ENCODE measurements at regions not wholly inside any gene's neighbourhood (a gene's known extent, or its start where the extent isn't known, plus 50 kb on each side); places are given as distances from the start of the nearest gene placed in this dataset.

DNA sequence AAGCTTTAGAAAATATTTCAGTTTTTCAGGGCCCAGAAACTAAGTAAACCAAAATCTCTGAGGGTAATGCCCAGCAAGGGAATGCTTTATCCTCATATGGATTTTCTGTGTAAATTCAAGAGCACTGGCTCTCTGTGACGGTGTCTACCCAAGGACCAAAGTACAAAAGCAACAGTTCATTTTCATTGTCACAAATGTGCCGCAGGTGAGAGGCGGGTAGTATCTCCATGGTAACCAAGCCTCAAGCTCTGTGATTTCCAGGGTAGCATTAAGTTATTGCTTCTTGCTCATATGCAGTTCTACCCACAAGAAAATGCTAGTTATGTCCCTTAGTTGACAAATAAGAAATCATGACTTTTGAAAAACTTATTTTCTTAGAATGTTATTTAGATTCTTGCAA is 164.3 kb downstream of the MTRR start:
- POLR2A ChIA-PET: no interaction called here
- Histone ChIP-seq H3K27ac (ENCODE audit: low read depth in 1 of 2, low read length in 2 of 2) (no peak overlapping the region), H3K4me3 (ENCODE audit: low read length) (no peak overlapping the region), H3K27me3 (ENCODE audit: control insufficient read depth in 1 of 2, insufficient read depth in 2 of 2, low read length in 2 of 2) (peaks cover 0 to 5% of the 10 kb centered on the region in 2 experiments), H3K4me1 (ENCODE audit: insufficient read depth, low read length) (no peaks in the 10 kb centered on the region), H3K9me3 (ENCODE audit: control insufficient read depth in 1 of 2, insufficient read depth in 1 of 2, low read length in 2 of 2) (peaks cover 3 to 10% of the 10 kb centered on the region in 2 experiments), H3K36me3 (ENCODE audit: insufficient read depth, low read length) (no peaks in the 10 kb centered on the region)
- no peaks in the 10 kb centered on the region for H3K27me3 Mint-ChIP-seq
- TF ChIP-seq, protein P1, sequence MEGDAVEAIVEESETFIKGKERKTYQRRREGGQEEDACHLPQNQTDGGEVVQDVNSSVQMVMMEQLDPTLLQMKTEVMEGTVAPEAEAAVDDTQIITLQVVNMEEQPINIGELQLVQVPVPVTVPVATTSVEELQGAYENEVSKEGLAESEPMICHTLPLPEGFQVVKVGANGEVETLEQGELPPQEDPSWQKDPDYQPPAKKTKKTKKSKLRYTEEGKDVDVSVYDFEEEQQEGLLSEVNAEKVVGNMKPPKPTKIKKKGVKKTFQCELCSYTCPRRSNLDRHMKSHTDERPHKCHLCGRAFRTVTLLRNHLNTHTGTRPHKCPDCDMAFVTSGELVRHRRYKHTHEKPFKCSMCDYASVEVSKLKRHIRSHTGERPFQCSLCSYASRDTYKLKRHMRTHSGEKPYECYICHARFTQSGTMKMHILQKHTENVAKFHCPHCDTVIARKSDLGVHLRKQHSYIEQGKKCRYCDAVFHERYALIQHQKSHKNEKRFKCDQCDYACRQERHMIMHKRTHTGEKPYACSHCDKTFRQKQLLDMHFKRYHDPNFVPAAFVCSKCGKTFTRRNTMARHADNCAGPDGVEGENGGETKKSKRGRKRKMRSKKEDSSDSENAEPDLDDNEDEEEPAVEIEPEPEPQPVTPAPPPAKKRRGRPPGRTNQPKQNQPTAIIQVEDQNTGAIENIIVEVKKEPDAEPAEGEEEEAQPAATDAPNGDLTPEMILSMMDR (IDR thresholded peaks at IDR 0.05): no peak
- H3K9me3 Mint-ChIP-seq: peaks cover 8% of the 10 kb centered on the region
- H3K4me1 Mint-ChIP-seq (ENCODE audit: low read depth): no peaks in the 10 kb centered on the region
- no peaks in the 10 kb centered on the region for H3K36me3 Mint-ChIP-seq (ENCODE audit: low read depth)
- no peak overlapping the region for H3K4me3 Mint-ChIP-seq
- intact Hi-C loops (cut with DNase I, micrococcal nuclease): no loop called here
- CTCF ChIA-PET: no interaction called here
- no peak overlapping the region for H3K27ac Mint-ChIP-seq
- DNase-seq: no peak
- ATAC-seq (ENCODE audit: poor library complexity): no peak

GRCh38 chr5:8034852-8035251 is 165.9 kb downstream of the MTRR start:
- CTCF ChIA-PET: no interaction called here
- H3K27ac Mint-ChIP-seq: no peak overlapping the region

GRCh38 chr5:8048920-8049319 is 180.0 kb downstream of the MTRR start:
- Mint-ChIP-seq H3K4me3 (no peak overlapping the region), H3K27me3 (no peaks in the 10 kb centered on the region), H3K9me3 (no peaks in the 10 kb centered on the region), H3K4me1 (ENCODE audit: low read depth) (no peaks in the 10 kb centered on the region), H3K36me3 (ENCODE audit: low read depth) (no peaks in the 10 kb centered on the region), H3K27ac (no peak overlapping the region)
- DNase-seq (no peak), ATAC-seq (ENCODE audit: poor library complexity) (no peak)
- Histone ChIP-seq H3K4me1 (ENCODE audit: insufficient read depth, low read length) (no peaks in the 10 kb centered on the region), H3K36me3 (ENCODE audit: insufficient read depth, low read length) (no peaks in the 10 kb centered on the region), H3K27ac (ENCODE audit: low read depth in 1 of 2, low read length in 2 of 2) (no peak overlapping the region), H3K4me3 (ENCODE audit: low read length) (no peak overlapping the region), H3K27me3 (ENCODE audit: control insufficient read depth in 1 of 2, insufficient read depth in 2 of 2, low read length in 2 of 2) (no peaks in the 10 kb centered on the region), H3K9me3 (ENCODE audit: control insufficient read depth in 1 of 2, insufficient read depth in 1 of 2, low read length in 2 of 2) (no peaks in the 10 kb centered on the region)
- POLR2A ChIA-PET: no interaction called here
- TF ChIP-seq, protein P1 (IDR thresholded peaks at IDR 0.05): no peak
- intact Hi-C loops (cut with DNase I, micrococcal nuclease): no loop called here
- CTCF ChIA-PET: no interaction called here

More at GRCh38 chr5:8034852-8035251, 165.9 kb downstream of the MTRR start:
- POLR2A ChIA-PET: no interaction called here
- Histone ChIP-seq H3K27ac (ENCODE audit: low read depth in 1 of 2, low read length in 2 of 2) (no peak overlapping the region), H3K9me3 (ENCODE audit: control insufficient read depth in 1 of 2, insufficient read depth in 1 of 2, low read length in 2 of 2) (peaks cover 3 to 10% of the 10 kb centered on the region in 2 experiments), H3K36me3 (ENCODE audit: insufficient read depth, low read length) (no peaks in the 10 kb centered on the region), H3K4me1 (ENCODE audit: insufficient read depth, low read length) (no peaks in the 10 kb centered on the region), H3K4me3 (ENCODE audit: low read length) (no peak overlapping the region), H3K27me3 (ENCODE audit: control insufficient read depth in 1 of 2, insufficient read depth in 2 of 2, low read length in 2 of 2) (peaks cover 0 to 5% of the 10 kb centered on the region in 2 experiments)
- ATAC-seq (ENCODE audit: poor library complexity) (no peak), DNase-seq (no peak)
- intact Hi-C loops (cut with DNase I, micrococcal nuclease): no loop called here
- Mint-ChIP-seq H3K27me3 (no peaks in the 10 kb centered on the region), H3K36me3 (ENCODE audit: low read depth) (no peaks in the 10 kb centered on the region), H3K9me3 (peaks cover 8% of the 10 kb centered on the region), H3K4me1 (ENCODE audit: low read depth) (no peaks in the 10 kb centered on the region), H3K4me3 (no peak overlapping the region)
- TF ChIP-seq, protein P1 (IDR thresholded peaks at IDR 0.05): no peak
